ENCODE measurements at regions not wholly inside any gene's neighbourhood (a gene's known extent, or its start where the extent isn't known, plus 50 kb on each side); places are given as distances from the start of the nearest gene placed in this dataset.

GRCh38 chr5:164094291-164094690 lies 588.9 kb downstream of the MAT2B start (continued):
- no peak for TF ChIP-seq ARID4B (CRISPR knock-in tag; IDR thresholded peaks at IDR 0.05; ENCODE audit: borderline replicate concordance)
- TF ChIP-seq PRRX2 (CRISPR knock-in tag; IDR thresholded peaks at IDR 0.05), result no peak

- ATAC-seq, result no peak
- Mint-ChIP-seq H3K27me3 (ENCODE audit: low read depth) (no peaks in the 10 kb centered on the region), H3K4me1 (peaks cover 5% of the 10 kb centered on the region; the same call in 1 of the 2 replicates), H3K36me3 (no peaks in the 10 kb centered on the region), H3K9me3 (no peaks in the 10 kb centered on the region), H3K27ac (no peak overlapping the region), H3K4me3 (no peak overlapping the region)
- ChIA-PET CTCF (no interaction called here), POLR2A (no interaction called here)
- no peak for DNase-seq (ENCODE audit: low spot score)
- no peak for TF ChIP-seq STAT6 (CRISPR knock-in tag; conservative IDR thresholded peaks at IDR 0.05; ENCODE audit: low read depth)
- no peak for TF ChIP-seq IRF1 (CRISPR knock-in tag; IDR thresholded peaks at IDR 0.05)
- no peak for TF ChIP-seq KAT7 (CRISPR knock-in tag; IDR thresholded peaks at IDR 0.05; ENCODE audit: borderline replicate concordance)
- no peak for TF ChIP-seq USF2 (CRISPR knock-in tag; IDR thresholded peaks at IDR 0.05)
- no peak for TF ChIP-seq ZNF425 (CRISPR knock-in tag; conservative IDR thresholded peaks at IDR 0.05)
- no peak for TF ChIP-seq MYBL2 (CRISPR knock-in tag; IDR thresholded peaks at IDR 0.05)
- TF ChIP-seq ZNF317 (CRISPR knock-in tag; IDR thresholded peaks at IDR 0.05; ENCODE audit: borderline replicate concordance, low read depth), result no peak
- no peak for TF ChIP-seq AFF4 (CRISPR knock-in tag; IDR thresholded peaks at IDR 0.05; ENCODE audit: borderline replicate concordance)
- no peak for TF ChIP-seq AR (CRISPR knock-in tag; IDR thresholded peaks at IDR 0.05)
- TF ChIP-seq SP1 (CRISPR knock-in tag; conservative IDR thresholded peaks at IDR 0.05), result no peak
Observed at GRCh38 chr5:164097749-164098148, 592.3 kb downstream of the MAT2B start.
